ENCODE measurements at regions not wholly inside any gene's neighbourhood (a gene's known extent, or its start where the extent isn't known, plus 50 kb on each side); places are given as distances from the start of the nearest gene placed in this dataset.

DNA sequence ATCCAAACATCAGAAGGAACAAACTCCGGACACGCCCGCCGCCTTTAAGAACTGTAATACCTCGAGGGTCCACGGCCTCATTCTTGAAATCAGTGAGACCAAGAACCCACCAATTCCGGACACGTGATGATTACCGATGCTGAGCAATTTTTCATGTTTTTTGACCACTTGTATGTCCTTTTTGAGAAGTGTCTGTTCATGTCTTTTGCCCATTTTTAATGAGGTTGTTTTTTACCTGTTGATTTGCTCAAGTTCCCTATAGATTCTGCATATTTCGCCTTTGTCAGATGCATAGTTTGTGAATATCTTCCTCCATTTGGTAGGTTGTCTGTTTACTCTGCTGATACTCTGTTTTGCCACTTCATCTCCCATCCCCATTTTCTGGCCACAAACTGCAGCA lies 150.4 kb downstream of the IRS1 start:
- Mint-ChIP-seq H3K4me3 (no peak overlapping the region; a peak in 1 of 5 replicates), H3K9me3 (peaks cover 16 to 23% of the 10 kb centered on the region in 2 experiments), H3K27ac (peak overlapping the region; percentile 58 to 97 (median 90); a peak in 6 of 7 replicates), H3K36me3 (ENCODE audit: insufficient read depth in 1 of 3, low read depth in 3 of 3) (peaks cover 6 to 15% (median 15%) of the 10 kb centered on the region in 3 experiments), H3K27me3 (ENCODE audit: low read depth) (peaks cover 1% of the 10 kb centered on the region), H3K4me1 (peaks cover 14 to 18% of the 10 kb centered on the region in 2 experiments)
- H3K9me3 ChIP-seq (ENCODE audit: control insufficient read depth, low read depth, low read length) = no peaks in the 10 kb centered on the region
- H3K27ac ChIP-seq (ENCODE audit: insufficient read length, low read depth, low read length) = peak overlapping the region; percentile 97
- no peak for DNase-seq
- no peak overlapping the region for H3K4me2 ChIP-seq (ENCODE audit: insufficient read depth, insufficient read length, low read length)
- peak overlapping the region; percentile 93 for H2BK5ac ChIP-seq (ENCODE audit: insufficient read length, low read length)
- H2BK12ac ChIP-seq (ENCODE audit: insufficient read length, low read depth, low read length) = no peak overlapping the region
- H3K23me2 ChIP-seq (ENCODE audit: insufficient read length, low read depth, low read length, poor library complexity, severe bottlenecking) = no peaks in the 10 kb centered on the region
- WGBS (ENCODE audit: extremely low coverage, insufficient read length, low lambda C conversion rate) = no CpG with 5 or more reads among the region's 10 CpGs
- H3K23ac ChIP-seq (ENCODE audit: insufficient read length, low read depth, low read length) = no peak overlapping the region
- no peak overlapping the region for H4K8ac ChIP-seq (replicated peaks; ENCODE audit: insufficient read length, low read depth, low read length)
- peak overlapping the region; percentile 88 for H3K18ac ChIP-seq (ENCODE audit: insufficient read length, low read depth, low read length)
- no peak overlapping the region for H3K56ac ChIP-seq (ENCODE audit: insufficient read length, low read depth, low read length)
- no peak overlapping the region for H3K14ac ChIP-seq (ENCODE audit: insufficient read depth, low read length)
- no peaks in the 10 kb centered on the region for H3K27me3 ChIP-seq (ENCODE audit: insufficient read depth, low read length)
- no peaks in the 10 kb centered on the region for H3K79me1 ChIP-seq (ENCODE audit: insufficient read depth, low read depth, low read length, poor library complexity, severe bottlenecking)
- 0 out of 2 replicates have a peak overlapping the region, but pooled peaks have one; percentile 70 for H3K4ac ChIP-seq (ENCODE audit: low read depth, low read length)
- H2AK5ac ChIP-seq (ENCODE audit: insufficient read length, low read length) = no peak overlapping the region
- no peak overlapping the region for H2BK15ac ChIP-seq (ENCODE audit: low read depth, low read length)
- H3K4me1 ChIP-seq (ENCODE audit: insufficient read depth, low read length) = peaks cover 9% of the 10 kb centered on the region
- H3T11ph ChIP-seq (ENCODE audit: low read length) = no peak overlapping the region
- no peak overlapping the region for H4K5ac ChIP-seq (ENCODE audit: insufficient read length, low read depth, low read length)
- H2AFZ ChIP-seq (ENCODE audit: low read length) = no peak overlapping the region
- no peak overlapping the region for H2BK120ac ChIP-seq (ENCODE audit: low read depth, low read length, poor library complexity, severe bottlenecking)
- H4K91ac ChIP-seq (ENCODE audit: insufficient read length, low read depth, low read length) = no peak overlapping the region
- H3K79me2 ChIP-seq (ENCODE audit: insufficient read depth, low read length) = no peaks in the 10 kb centered on the region
- TF ChIP-seq, protein P1, sequence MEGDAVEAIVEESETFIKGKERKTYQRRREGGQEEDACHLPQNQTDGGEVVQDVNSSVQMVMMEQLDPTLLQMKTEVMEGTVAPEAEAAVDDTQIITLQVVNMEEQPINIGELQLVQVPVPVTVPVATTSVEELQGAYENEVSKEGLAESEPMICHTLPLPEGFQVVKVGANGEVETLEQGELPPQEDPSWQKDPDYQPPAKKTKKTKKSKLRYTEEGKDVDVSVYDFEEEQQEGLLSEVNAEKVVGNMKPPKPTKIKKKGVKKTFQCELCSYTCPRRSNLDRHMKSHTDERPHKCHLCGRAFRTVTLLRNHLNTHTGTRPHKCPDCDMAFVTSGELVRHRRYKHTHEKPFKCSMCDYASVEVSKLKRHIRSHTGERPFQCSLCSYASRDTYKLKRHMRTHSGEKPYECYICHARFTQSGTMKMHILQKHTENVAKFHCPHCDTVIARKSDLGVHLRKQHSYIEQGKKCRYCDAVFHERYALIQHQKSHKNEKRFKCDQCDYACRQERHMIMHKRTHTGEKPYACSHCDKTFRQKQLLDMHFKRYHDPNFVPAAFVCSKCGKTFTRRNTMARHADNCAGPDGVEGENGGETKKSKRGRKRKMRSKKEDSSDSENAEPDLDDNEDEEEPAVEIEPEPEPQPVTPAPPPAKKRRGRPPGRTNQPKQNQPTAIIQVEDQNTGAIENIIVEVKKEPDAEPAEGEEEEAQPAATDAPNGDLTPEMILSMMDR (conservative IDR thresholded peaks at IDR 0.05) = no peak
- H3K9ac ChIP-seq (ENCODE audit: extremely low read depth, insufficient read length, low read length) = no peak overlapping the region
- no peaks in the 10 kb centered on the region for H4K20me1 ChIP-seq (ENCODE audit: control insufficient read depth, insufficient read depth, insufficient read length)
- H2BK20ac ChIP-seq (ENCODE audit: low read depth, low read length, poor library complexity, severe bottlenecking) = no peak overlapping the region

All from H9 (cell line).